Left lung (tissue), 4 donors: ENCODE measurements at regions not wholly inside any gene's neighbourhood (a gene's known extent, or its start where the extent isn't known, plus 50 kb on each side); places are given as distances from the start of the nearest gene placed in this dataset.
A peak's percentile ranks its signal among the peaks of the same experiment; 100 is the strongest.

Experiments
- ATAC-seq: fragments of 200-7000 bp; cut with Tn5 transposase; one replicate; pipeline ENCODE4 v1.9.1; 2020; ENCODE audit warnings: moderate library complexity
- DNase-seq, 4 donors: peaks; one replicate each; pipeline ENCODE4 v3.0.0-alpha.2; 2013 to 2020
- H3K27ac ChIP-seq, 2 donors: fragments of 200-600 bp; sonication (generic) in 1 of 2; one replicate each; pipeline versions ENCODE4 v1.5.0 to v1.8.0; 2020 to 2021
- H3K27me3 ChIP-seq, 2 donors: fragments of 200-600 bp; sonication (generic) in 1 of 2; one replicate each; pipeline versions ENCODE4 v1.5.0 to v1.8.0; 2020 to 2021
- H3K36me3 ChIP-seq, 2 donors: fragments of 200-600 bp; sonication (generic) in 1 of 2; one replicate each; pipeline versions ENCODE4 v1.5.0 to v1.8.0; 2020 to 2021
- H3K4me1 ChIP-seq, 2 donors: fragments of 200-600 bp; one replicate each; pipeline ENCODE4 v1.8.0; 2021
- H3K4me3 ChIP-seq, 2 donors: fragments of 200-600 bp; sonication (generic) in 1 of 2; one replicate each; pipeline versions ENCODE4 v1.5.0 to v1.8.0; 2020 to 2021; ENCODE audit warnings: mild to moderate bottlenecking in 1 of 2
- H3K9me3 ChIP-seq, 2 donors: fragments of 200-600 bp; sonication (generic) in 1 of 2; one replicate each; pipeline versions ENCODE4 v1.5.0 to v1.8.0; 2020 to 2021
- CTCF ChIP-seq, 2 donors: fragments of 200-600 bp; sonication (generic) in 1 of 2; IDR thresholded peaks; one replicate each; pipeline versions ENCODE4 v1.5.0 to v1.8.0; 2021; ENCODE audit warnings: antibody characterized with exemption in 2 of 2
- intact Hi-C, 2 donors: fragments of 100-400 bp; cut with DNase I; formaldehyde crosslinking; loops; one replicate each; pipeline versions ENCODE4 v1.11.2 to v1.14.2; 2022
- donor health status: DM: no; HTN: yes; CAD: no.
- donor health status: DM: no; HTN: no; CAD: no.

GRCh38 chr1:170318141-170318540, 172.4 kb downstream of the NTMT2 start:
- intact Hi-C loops: no loop called here
- no peaks in the 10 kb centered on the region for H3K9me3 ChIP-seq
- no peaks in the 10 kb centered on the region for H3K4me1 ChIP-seq
- no peak overlapping the region for H3K4me3 ChIP-seq
- H3K27ac ChIP-seq: no peak overlapping the region
- DNase-seq: no peak
- no peaks in the 10 kb centered on the region for H3K36me3 ChIP-seq
- TF ChIP-seq CTCF (IDR thresholded peaks at IDR 0.05): no peak
- ATAC-seq: no peak
- no peaks in the 10 kb centered on the region for H3K27me3 ChIP-seq

GRCh38 chr1:170318736-170319135, 173.0 kb downstream of the NTMT2 start:
- no peak overlapping the region for H3K27ac ChIP-seq
- DNase-seq: no peak
- no peak overlapping the region for H3K4me3 ChIP-seq
- H3K27me3 ChIP-seq: no peaks in the 10 kb centered on the region
- H3K36me3 ChIP-seq: no peaks in the 10 kb centered on the region
- no peak for TF ChIP-seq CTCF (IDR thresholded peaks at IDR 0.05)
- no peaks in the 10 kb centered on the region for H3K4me1 ChIP-seq
- no peak for ATAC-seq
- intact Hi-C loops: no loop called here
- no peaks in the 10 kb centered on the region for H3K9me3 ChIP-seq

GRCh38 chr1:170321113-170321512, 175.4 kb downstream of the NTMT2 start:
- Histone ChIP-seq H3K4me3 (no peak overlapping the region), H3K4me1 (no peaks in the 10 kb centered on the region), H3K9me3 (no peaks in the 10 kb centered on the region), H3K27ac (no peak overlapping the region), H3K27me3 (no peaks in the 10 kb centered on the region), H3K36me3 (no peaks in the 10 kb centered on the region)
- DNase-seq (no peak), ATAC-seq (no peak)
- TF ChIP-seq CTCF (IDR thresholded peaks at IDR 0.05): no peak
- intact Hi-C loops: no loop called here

- intact Hi-C loops: no loop called here
- no peaks in the 10 kb centered on the region for H3K9me3 ChIP-seq
- no peak for TF ChIP-seq CTCF (IDR thresholded peaks at IDR 0.05)
- no peaks in the 10 kb centered on the region for H3K36me3 ChIP-seq
- H3K4me1 ChIP-seq: no peaks in the 10 kb centered on the region
- no peak for DNase-seq
- H3K27ac ChIP-seq: no peak overlapping the region
- no peak overlapping the region for H3K4me3 ChIP-seq
- ATAC-seq: no peak
- H3K27me3 ChIP-seq: no peaks in the 10 kb centered on the region
Observed at GRCh38 chr1:170326186-170326585, 180.4 kb downstream of the NTMT2 start.

GRCh38 chr1:170332801-170333200, 187.0 kb downstream of the NTMT2 start:
- H3K4me1 ChIP-seq: no peaks in the 10 kb centered on the region
- TF ChIP-seq CTCF (IDR thresholded peaks at IDR 0.05): no peak
- no peaks in the 10 kb centered on the region for H3K9me3 ChIP-seq
- peak in 1 of 4 donors; percentile 13 for DNase-seq
- H3K36me3 ChIP-seq: no peaks in the 10 kb centered on the region
- H3K27ac ChIP-seq: no peak overlapping the region
- no peak overlapping the region for H3K4me3 ChIP-seq
- no peak for ATAC-seq
- H3K27me3 ChIP-seq: no peaks in the 10 kb centered on the region
- intact Hi-C loops: no loop called here
